ENCODE measurements at regions not wholly inside any gene's neighbourhood (a gene's known extent, or its start where the extent isn't known, plus 50 kb on each side); places are given as distances from the start of the nearest gene placed in this dataset.

- no peak for DNase-seq
- Histone ChIP-seq H3K36me3 (no peaks in the 10 kb centered on the region), H3K9me3 (peaks cover 0 to under 1% (median 0%) of the 10 kb centered on the region in 4 donors), H3K4me1 (no peaks in the 10 kb centered on the region), H3K27me3 (peaks cover 0 to 37% (median under 1%) of the 10 kb centered on the region in 3 donors), H3K27ac (no peak overlapping the region), H3K4me3 (no peak overlapping the region)
- TF ChIP-seq POLR2A (IDR thresholded peaks at IDR 0.05) (no peak), POLR2AphosphoS5 (IDR thresholded peaks at IDR 0.05) (peak in 1 of 4 donors; percentile 11)
- WGBS, 2 donors: 23 to 61% methylated on average over 7 of the region's 7 CpGs
- intact Hi-C loops (cut with DNase I): no loop called here
Measured at GRCh38 chr17:73798111-73798748, 154.0 kb upstream of the SDK2 start.

GRCh38 chr17:73799096-73799495 lies 154.9 kb upstream of the SDK2 start:
- no peaks in the 10 kb centered on the region for H3K36me3 ChIP-seq
- intact Hi-C loops (cut with DNase I): no loop called here
- no peak overlapping the region for H3K27ac ChIP-seq
- TF ChIP-seq POLR2AphosphoS5 (IDR thresholded peaks at IDR 0.05) (no peak), EP300 (IDR thresholded peaks at IDR 0.05) (no peak), POLR2A (IDR thresholded peaks at IDR 0.05) (no peak), CTCF (IDR thresholded peaks at IDR 0.05) (no peak)
- H3K4me3 ChIP-seq: no peak overlapping the region
- peaks cover 0 to 35% (median 9%) of the 10 kb centered on the region in 3 donors for H3K27me3 ChIP-seq
- no peak for DNase-seq
- peaks cover 0 to 2% (median 0%) of the 10 kb centered on the region in 4 donors for H3K9me3 ChIP-seq
- no peaks in the 10 kb centered on the region for H3K4me1 ChIP-seq

- Histone ChIP-seq H3K27ac (no peak overlapping the region), H3K4me3 (no peak overlapping the region), H3K27me3 (peaks cover 0 to 42% (median 9%) of the 10 kb centered on the region in 3 donors), H3K4me1 (no peaks in the 10 kb centered on the region), H3K9me3 (peaks cover 0 to 2% (median 0%) of the 10 kb centered on the region in 4 donors), H3K36me3 (no peaks in the 10 kb centered on the region)
- WGBS, 2 donors: 88% methylated on average over 7 of the region's 7 CpGs
- intact Hi-C loops (cut with DNase I): no loop called here
- DNase-seq: no peak
- TF ChIP-seq CTCF (IDR thresholded peaks at IDR 0.05) (no peak), EP300 (IDR thresholded peaks at IDR 0.05) (no peak), POLR2A (IDR thresholded peaks at IDR 0.05) (no peak), POLR2AphosphoS5 (IDR thresholded peaks at IDR 0.05) (no peak)
Measured at GRCh38 chr17:73799781-73800627, 155.8 kb upstream of the SDK2 start.

DNA sequence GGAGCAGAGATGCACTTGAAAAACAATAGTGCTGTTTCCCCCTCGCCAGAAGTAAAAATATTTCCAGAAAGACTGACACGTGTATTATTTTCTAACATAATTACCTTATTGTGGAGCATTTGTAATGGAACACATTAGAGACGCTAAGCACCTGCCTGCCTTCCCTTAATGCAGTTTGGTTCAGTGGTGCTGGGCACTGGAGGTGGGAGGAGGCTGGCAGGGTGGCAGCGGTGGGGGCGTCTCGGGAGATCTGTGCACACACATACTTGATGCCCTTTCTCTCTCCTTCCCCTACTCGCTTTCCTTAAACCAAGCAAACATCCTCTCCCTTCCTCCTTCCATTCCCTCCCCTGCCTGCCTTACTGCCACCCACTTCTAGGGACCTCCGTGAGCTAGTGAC lies 156.6 kb upstream of the SDK2 start:
- 77 to 84% methylated on average over 8 of the region's 8 CpGs for WGBS, 2 donors
- Histone ChIP-seq H3K27ac (no peak overlapping the region), H3K4me3 (no peak overlapping the region), H3K36me3 (no peaks in the 10 kb centered on the region), H3K27me3 (peaks cover 0 to 44% (median 9%) of the 10 kb centered on the region in 3 donors), H3K9me3 (peaks cover 0 to 2% (median 0%) of the 10 kb centered on the region in 4 donors), H3K4me1 (no peaks in the 10 kb centered on the region)
- TF ChIP-seq POLR2A (IDR thresholded peaks at IDR 0.05) (no peak), CTCF (IDR thresholded peaks at IDR 0.05) (no peak), POLR2AphosphoS5 (IDR thresholded peaks at IDR 0.05) (no peak), EP300 (IDR thresholded peaks at IDR 0.05) (no peak)
- DNase-seq: no peak
- intact Hi-C loops (cut with DNase I): no loop called here

DNA sequence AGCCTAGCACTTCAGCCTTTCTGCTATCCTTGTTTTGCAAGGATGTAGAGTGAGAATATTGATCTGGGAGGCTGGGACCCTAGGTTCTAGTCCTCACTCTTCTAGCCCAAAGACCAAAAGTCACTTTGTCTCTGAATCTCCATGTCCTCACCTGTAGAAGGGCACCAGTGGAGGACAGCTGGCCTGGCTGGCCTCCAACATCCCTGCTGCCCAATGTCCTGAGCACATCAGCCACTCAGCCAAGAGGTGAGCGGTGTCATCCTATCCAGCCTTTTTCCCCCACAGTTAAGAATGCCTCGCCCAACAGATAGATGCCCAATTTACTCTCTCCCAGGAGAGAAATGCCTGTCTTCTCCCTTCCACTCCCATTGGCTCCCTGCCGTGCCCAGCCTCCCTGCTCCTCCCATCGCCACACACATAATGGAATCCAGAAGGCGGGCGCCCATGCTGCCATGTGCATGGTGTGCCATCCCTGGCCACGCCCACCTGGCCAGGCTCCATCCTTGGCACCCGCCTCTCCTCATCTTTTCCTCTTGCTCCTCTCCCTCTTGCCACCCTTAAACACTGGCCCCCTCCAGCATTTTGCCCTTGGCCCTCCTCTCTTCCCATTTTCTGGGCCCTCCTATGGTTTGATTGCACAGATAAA lies 157.3 kb upstream of the SDK2 start:
- H3K36me3 ChIP-seq: no peaks in the 10 kb centered on the region
- H3K27ac ChIP-seq: no peak overlapping the region
- H3K4me1 ChIP-seq: no peaks in the 10 kb centered on the region
- intact Hi-C loops (cut with DNase I): no loop called here
- no peak for DNase-seq
- TF ChIP-seq EP300 (IDR thresholded peaks at IDR 0.05) (no peak), POLR2AphosphoS5 (IDR thresholded peaks at IDR 0.05) (no peak), POLR2A (IDR thresholded peaks at IDR 0.05) (no peak), CTCF (IDR thresholded peaks at IDR 0.05) (no peak)
- H3K4me3 ChIP-seq: no peak overlapping the region
- WGBS, 2 donors: 93 to 94% methylated on average over 8 of the region's 8 CpGs
- H3K27me3 ChIP-seq: peaks cover 0 to 44% (median 9%) of the 10 kb centered on the region in 3 donors
- peaks cover 0 to 2% (median 0%) of the 10 kb centered on the region in 4 donors for H3K9me3 ChIP-seq
